Ovary (tissue), 7 donors: ENCODE measurements at regions not wholly inside any gene's neighbourhood (a gene's known extent, or its start where the extent isn't known, plus 50 kb on each side); places are given as distances from the start of the nearest gene placed in this dataset.

Source experiments
- DNase-seq, 5 donors: peaks; one replicate each; pipeline ENCODE4 v3.0.0-alpha.2; 2019 to 2020
- H3K27ac ChIP-seq, 2 donors: fragments of 200-600 bp; one replicate each; pipeline versions ENCODE4 v1.5.1 to v1.8.0; 2019 to 2022
- H3K27me3 ChIP-seq: fragments of 200-600 bp; one replicate; pipeline ENCODE4 v1.8.0; 2022
- H3K36me3 ChIP-seq: fragments of 200-600 bp; sonication (generic); one replicate; pipeline ENCODE4 v1.5.1; 2019
- H3K4me1 ChIP-seq: one replicate; pipeline ENCODE4 v1.8.1; 2013; ENCODE audit warnings: mild to moderate bottlenecking, moderate library complexity; ENCODE audit not compliant: insufficient read depth
- H3K4me3 ChIP-seq: fragments of 200-600 bp; sonication (generic); one replicate; pipeline ENCODE4 v1.5.1; 2017
- H3K9me3 ChIP-seq, 2 donors: fragments of 200-600 bp in 1 of 2; sonication (generic) in 1 of 2; one replicate each; pipeline versions ENCODE4 v1.5.1 to v1.8.1; 2013 to 2019; ENCODE audit warnings: mild to moderate bottlenecking in 1 of 2, moderate library complexity in 1 of 2
- EP300 ChIP-seq: sonication (generic); formaldehyde crosslinking; IDR thresholded peaks from one replicate; pipeline ENCODE4 v1.6.1; 2017; ENCODE audit warnings: antibody characterized with exemption
- POLR2A ChIP-seq: fragments of 450-650 bp; IDR thresholded peaks from one replicate; pipeline ENCODE4 v1.6.1; 2017; ENCODE audit warnings: antibody characterized with exemption, mild to moderate bottlenecking, moderate library complexity
- WGBS, 3 donors: extraction: QIAGEN DNeasy Blood & Tissue Kit in 1 of 3; methylation state at CpG; one replicate each; pipeline versions ENCODE4 v1.1.5 to v1.1.7; 2013 to 2017; 5-methylcytosine and 5-hydroxymethylcytosine counted together
- intact Hi-C, 4 donors: fragments of 100-400 bp; cut with DNase I; formaldehyde crosslinking; loops; one replicate each; pipeline versions ENCODE4 v1.11.0 to v1.15.1; 2022 to 2023
- TF ChIP-seq, protein P1 (sequence below), 3 donors: fragments of 450-650 bp in 2 of 3; fragments of 200-600 bp in 1 of 3; IDR thresholded peaks; one replicate each; pipeline versions ENCODE4 v1.5.1 to v1.8.0; 2016 to 2022; ENCODE audit warnings: antibody characterized with exemption in 3 of 3, mild to moderate bottlenecking in 1 of 3
- donor health status: DM: no; HTN: no; CAD: no; lungs with moderate emphysema.
- donor health status: DM: no; HTN: no; CAD: no.
- donor health status: Bipolar disorder and iron deficiency.
- donor health status: DM: no; HTN: no; CAD: no.
- donor health status: DM: yes; HTN: yes; CAD: no.

DNA sequence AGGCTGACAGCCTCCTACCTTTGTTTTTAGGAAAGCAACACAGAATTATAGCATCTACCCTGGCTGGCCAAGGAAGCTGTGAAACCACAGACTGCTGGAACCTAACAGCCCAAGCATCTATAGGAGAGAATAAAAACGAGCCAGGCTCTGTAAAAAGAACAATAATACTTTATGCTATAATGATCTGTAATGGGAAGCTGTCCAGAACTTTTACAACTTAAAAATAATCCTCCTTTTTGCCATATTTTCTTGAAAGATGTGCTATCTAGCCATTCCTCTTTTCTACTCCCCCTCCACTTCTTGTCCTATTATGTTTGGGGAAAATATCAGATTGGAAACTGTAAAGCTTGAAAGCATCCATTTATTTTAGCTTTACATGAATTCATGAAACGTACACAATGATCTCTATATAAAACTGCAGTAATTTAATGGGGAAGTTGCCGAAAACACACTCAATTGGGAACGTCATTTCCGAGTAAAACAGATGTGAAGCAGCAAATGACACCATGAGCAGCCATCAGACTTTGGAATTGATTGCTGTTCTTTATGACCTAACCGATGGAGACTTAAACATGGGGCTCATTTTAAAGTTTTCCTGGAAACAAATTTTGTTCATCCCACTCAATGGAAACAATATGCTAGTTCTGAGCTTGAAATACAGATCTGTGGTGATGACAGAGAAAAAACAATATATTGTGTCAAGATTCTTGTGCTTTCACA lies 450.3 kb upstream of the CLINT1 start:
- H3K4me3 ChIP-seq, result no peak overlapping the region
- H3K27ac ChIP-seq, result no peak overlapping the region
- no peaks in the 10 kb centered on the region for H3K36me3 ChIP-seq
- no peaks in the 10 kb centered on the region for H3K9me3 ChIP-seq
- WGBS, 3 donors, result 72 to 74% (median 73%) methylated on average over 6 of the region's 6 CpGs
- no peaks in the 10 kb centered on the region for H3K27me3 ChIP-seq
- H3K4me1 ChIP-seq, result no peaks in the 10 kb centered on the region
- intact Hi-C loops, result no loop called here
- TF ChIP-seq EP300 (no peak), POLR2A (no peak)
- TF ChIP-seq, protein P1, sequence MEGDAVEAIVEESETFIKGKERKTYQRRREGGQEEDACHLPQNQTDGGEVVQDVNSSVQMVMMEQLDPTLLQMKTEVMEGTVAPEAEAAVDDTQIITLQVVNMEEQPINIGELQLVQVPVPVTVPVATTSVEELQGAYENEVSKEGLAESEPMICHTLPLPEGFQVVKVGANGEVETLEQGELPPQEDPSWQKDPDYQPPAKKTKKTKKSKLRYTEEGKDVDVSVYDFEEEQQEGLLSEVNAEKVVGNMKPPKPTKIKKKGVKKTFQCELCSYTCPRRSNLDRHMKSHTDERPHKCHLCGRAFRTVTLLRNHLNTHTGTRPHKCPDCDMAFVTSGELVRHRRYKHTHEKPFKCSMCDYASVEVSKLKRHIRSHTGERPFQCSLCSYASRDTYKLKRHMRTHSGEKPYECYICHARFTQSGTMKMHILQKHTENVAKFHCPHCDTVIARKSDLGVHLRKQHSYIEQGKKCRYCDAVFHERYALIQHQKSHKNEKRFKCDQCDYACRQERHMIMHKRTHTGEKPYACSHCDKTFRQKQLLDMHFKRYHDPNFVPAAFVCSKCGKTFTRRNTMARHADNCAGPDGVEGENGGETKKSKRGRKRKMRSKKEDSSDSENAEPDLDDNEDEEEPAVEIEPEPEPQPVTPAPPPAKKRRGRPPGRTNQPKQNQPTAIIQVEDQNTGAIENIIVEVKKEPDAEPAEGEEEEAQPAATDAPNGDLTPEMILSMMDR (IDR thresholded peaks at IDR 0.05), result no peak
- DNase-seq, result no peak

DNA sequence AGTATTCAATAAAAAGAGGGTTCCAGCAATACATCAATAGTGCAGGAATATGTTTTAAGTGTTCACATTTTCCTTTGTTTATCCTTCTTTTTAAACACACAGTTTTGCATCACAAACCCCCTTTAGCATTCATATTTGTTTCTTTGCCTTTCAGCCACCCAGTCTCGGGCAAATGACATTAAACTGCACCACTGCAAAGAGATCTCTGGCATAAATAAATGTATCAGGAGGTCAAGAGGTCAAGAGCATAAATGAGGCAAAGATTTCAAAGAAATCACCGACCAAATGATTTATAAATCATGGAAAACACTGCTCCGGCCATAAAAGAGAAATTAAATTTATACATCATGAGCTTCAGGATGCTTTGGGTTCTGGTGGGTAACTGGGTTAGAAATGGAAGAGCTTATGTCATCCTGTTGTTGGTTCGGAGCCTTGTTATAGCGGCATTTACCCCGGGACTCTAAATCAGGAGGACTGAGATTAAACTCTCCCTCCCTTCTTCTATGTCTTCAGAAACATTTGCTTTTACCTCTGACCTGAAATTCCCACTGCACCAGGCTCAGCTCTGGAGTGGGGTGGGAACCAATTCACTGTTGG lies 449.6 kb upstream of the CLINT1 start:
- Histone ChIP-seq H3K4me3 (no peak overlapping the region), H3K36me3 (no peaks in the 10 kb centered on the region), H3K27ac (no peak overlapping the region), H3K9me3 (no peaks in the 10 kb centered on the region), H3K4me1 (no peaks in the 10 kb centered on the region), H3K27me3 (no peaks in the 10 kb centered on the region)
- 72 to 75% (median 75%) methylated on average over 6 of the region's 6 CpGs for WGBS, 3 donors
- no peak for DNase-seq
- intact Hi-C loops, result no loop called here
- TF ChIP-seq, protein P1 (IDR thresholded peaks at IDR 0.05), result no peak
- TF ChIP-seq POLR2A (no peak), EP300 (no peak)

GRCh38 chr5:158305861-158306260 lies 446.9 kb upstream of the CLINT1 start:
- no peak for DNase-seq
- Histone ChIP-seq H3K9me3 (no peaks in the 10 kb centered on the region), H3K27ac (no peak overlapping the region), H3K4me1 (no peaks in the 10 kb centered on the region), H3K4me3 (no peak overlapping the region), H3K27me3 (no peaks in the 10 kb centered on the region), H3K36me3 (no peaks in the 10 kb centered on the region)
- WGBS, 3 donors, result 27 to 67% (median 53%) methylated on average over 1 of the region's 1 CpG
- intact Hi-C loops, result no loop called here
- no peak for TF ChIP-seq POLR2A
- TF ChIP-seq, protein P1 (IDR thresholded peaks at IDR 0.05), result no peak
- no peak for TF ChIP-seq EP300

- intact Hi-C loops, result no loop called here
- no peak for DNase-seq
- Histone ChIP-seq H3K27me3 (no peaks in the 10 kb centered on the region), H3K4me1 (no peaks in the 10 kb centered on the region), H3K4me3 (no peak overlapping the region), H3K9me3 (no peaks in the 10 kb centered on the region), H3K27ac (no peak overlapping the region), H3K36me3 (no peaks in the 10 kb centered on the region)
- TF ChIP-seq, protein P1 (IDR thresholded peaks at IDR 0.05), result no peak
- TF ChIP-seq POLR2A (no peak), EP300 (no peak)
- 68 to 97% (median 96%) methylated on average over 2 of the region's 2 CpGs for WGBS, 3 donors
These were observed 445.7 kb upstream of the CLINT1 start for GRCh38 chr5:158304607-158305006.
